ENCODE measurements at regions not wholly inside any gene's neighbourhood (a gene's known extent, or its start where the extent isn't known, plus 50 kb on each side); places are given as distances from the start of the nearest gene placed in this dataset.
"Not testable (repeated sequence)": the region's sequence is repeated elsewhere in the genome, so short reads cannot be mapped to it uniquely, and the experiment has no call there.

DNA sequence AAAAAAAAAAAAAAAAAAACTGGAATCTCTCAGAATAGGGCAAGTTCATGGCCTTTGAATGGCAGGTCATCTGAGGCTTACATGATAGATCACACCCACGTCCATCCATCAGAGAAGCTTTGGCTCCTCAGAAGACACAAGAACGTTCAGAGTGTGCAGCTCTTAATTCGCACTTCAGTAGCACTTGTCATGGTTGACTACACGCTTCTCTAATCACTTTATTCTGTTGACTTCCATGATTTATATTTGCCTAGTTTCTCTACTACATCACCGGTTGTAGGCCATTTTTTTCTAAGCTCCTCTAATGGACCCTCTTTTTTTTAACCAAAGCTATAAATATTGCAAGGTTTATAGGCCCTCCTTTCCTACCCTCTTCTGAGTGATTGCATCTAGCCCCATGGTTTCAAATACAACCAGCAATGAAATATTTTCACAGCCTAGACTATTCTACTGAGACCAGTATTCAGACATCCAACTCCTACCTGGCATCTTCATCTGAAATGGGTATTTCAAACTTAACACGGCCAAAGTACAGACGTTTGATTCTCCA is 305.4 kb upstream of the CELF2 start:
- TF ChIP-seq, protein P1, sequence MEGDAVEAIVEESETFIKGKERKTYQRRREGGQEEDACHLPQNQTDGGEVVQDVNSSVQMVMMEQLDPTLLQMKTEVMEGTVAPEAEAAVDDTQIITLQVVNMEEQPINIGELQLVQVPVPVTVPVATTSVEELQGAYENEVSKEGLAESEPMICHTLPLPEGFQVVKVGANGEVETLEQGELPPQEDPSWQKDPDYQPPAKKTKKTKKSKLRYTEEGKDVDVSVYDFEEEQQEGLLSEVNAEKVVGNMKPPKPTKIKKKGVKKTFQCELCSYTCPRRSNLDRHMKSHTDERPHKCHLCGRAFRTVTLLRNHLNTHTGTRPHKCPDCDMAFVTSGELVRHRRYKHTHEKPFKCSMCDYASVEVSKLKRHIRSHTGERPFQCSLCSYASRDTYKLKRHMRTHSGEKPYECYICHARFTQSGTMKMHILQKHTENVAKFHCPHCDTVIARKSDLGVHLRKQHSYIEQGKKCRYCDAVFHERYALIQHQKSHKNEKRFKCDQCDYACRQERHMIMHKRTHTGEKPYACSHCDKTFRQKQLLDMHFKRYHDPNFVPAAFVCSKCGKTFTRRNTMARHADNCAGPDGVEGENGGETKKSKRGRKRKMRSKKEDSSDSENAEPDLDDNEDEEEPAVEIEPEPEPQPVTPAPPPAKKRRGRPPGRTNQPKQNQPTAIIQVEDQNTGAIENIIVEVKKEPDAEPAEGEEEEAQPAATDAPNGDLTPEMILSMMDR (IDR thresholded peaks at IDR 0.05; ENCODE audit: extremely low read depth, missing control alignments): no peak
- DNase-seq (ENCODE audit: low spot score): no peak

DNA sequence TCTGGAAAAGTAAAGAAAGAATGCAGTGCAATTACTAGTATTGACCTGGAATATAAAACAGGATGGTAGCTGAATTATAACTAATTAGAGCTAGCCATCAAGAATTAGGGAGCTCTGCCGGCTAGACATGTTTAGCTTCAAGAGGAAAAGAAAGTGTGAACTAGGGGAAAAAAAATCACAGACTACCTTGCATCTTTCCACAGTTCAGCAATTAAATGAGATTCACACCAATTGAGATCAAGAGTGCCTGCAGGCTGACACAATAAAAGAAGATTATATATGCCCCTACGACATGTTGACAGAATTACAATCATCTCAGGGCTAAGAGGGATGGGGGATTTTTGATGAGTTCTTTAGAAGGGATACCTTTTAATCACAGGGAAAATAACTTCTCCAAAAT is 303.3 kb upstream of the CELF2 start:
- TF ChIP-seq, protein P1 (IDR thresholded peaks at IDR 0.05; ENCODE audit: extremely low read depth, missing control alignments): no peak
- DNase-seq (ENCODE audit: low spot score): no peak

DNA sequence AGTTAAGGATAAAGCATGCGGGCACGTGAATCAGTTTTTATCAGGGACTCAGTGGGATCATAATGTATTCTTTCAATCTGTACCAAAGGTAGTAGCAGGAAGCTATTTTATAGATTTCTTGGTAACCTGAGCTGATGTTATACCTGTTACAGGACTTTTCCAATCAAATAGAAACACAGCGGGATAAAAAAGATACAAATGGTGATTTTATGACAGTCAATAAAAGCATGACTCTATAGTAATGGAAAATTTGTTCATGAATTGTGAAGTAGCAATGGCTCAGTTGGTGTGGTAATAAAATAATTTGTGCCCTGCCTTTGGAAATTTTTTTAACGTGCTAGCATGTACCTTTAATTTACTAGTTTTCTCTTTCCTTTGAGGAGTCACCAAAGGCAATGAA is 300.7 kb upstream of the CELF2 start:
- DNase-seq (ENCODE audit: low spot score): no peak
- TF ChIP-seq, protein P1 (IDR thresholded peaks at IDR 0.05; ENCODE audit: extremely low read depth, missing control alignments): no peak

DNA sequence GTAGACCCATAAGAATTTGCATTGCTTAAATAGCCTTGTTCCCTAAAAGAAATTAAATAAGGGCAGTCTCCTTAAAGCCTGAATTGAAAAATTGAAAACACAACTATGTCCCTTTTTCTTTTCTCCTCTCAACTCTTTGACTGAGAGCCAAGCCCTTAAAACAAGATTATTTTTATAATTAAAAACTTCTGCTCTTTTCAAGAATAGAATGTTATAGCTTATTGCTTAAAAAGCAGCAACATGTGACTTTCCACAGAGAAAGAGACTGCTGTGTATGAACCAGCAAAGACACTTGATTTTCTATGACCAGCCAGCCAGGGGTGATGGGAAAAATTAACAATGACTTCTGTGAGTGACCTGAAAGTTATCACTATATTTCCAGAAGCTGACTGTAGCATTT is 295.2 kb upstream of the CELF2 start:
- TF ChIP-seq, protein P1 (IDR thresholded peaks at IDR 0.05; ENCODE audit: extremely low read depth, missing control alignments): no peak
- no peak for DNase-seq (ENCODE audit: low spot score)

DNA sequence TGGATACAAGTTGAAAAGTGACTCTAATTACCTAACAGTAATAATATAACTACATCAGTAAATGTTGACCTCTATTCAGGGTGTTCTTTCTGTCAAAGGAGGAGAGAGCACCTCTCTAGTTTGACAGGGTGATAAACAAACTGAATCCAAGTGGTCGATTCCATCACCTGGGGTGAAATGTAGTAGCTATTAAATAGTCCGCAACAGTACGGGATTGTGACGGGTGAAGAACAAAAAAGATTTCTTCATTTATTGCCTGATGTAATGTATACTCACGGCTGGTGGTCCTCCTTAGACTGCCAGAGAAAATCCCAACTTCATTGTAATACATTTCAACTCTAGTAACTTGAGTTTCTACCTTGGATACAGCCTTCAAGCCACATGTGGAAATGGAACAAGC is 292.5 kb upstream of the CELF2 start:
- no peak for DNase-seq (ENCODE audit: low spot score)
- TF ChIP-seq, protein P1 (IDR thresholded peaks at IDR 0.05; ENCODE audit: extremely low read depth, missing control alignments): no peak

DNA sequence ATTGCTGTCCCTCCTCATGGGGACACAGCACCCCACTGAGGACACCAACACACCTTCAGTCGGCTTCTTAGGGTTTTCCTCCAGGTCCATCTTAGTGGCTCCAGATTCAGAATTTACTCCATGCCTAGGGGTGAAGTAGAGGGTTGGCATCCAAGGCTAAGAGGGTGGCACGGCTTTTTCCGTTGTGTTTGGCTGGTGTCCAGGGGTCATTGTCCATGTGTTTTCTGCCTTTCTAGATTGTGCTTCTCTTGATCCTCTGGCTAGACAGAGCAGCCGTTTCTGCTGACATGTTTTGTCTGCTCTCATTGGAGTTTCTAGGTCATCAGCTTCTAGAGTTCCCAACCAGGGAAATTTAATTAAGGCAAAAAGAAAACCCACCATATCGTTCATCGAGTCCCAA is 291.6 kb upstream of the CELF2 start:
- no peak for DNase-seq (ENCODE audit: low spot score)

DNA sequence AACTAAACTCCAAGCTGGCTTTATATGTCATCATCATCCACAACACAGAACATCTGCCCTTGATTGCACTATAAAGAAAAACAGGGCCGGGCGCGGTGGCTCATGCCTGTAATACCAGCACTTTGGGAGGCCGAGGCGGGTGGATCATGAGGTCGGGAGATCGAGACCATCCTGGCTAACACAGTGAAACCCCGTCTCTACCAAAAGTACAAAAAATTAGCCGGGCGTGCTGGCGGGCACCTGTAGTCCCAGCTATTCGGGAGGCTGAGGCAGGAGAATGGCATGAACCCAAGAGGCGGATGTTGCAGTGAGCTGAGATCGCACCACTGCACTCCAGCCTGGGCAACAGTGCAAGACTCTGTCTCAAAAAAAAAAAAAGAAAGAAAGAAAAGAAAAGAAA is 290.3 kb upstream of the CELF2 start:
- DNase-seq (ENCODE audit: low spot score): not testable (repeated sequence)

More for the DNA sequence above, 291.6 kb upstream of the CELF2 start:
- TF ChIP-seq, protein P1 (IDR thresholded peaks at IDR 0.05; ENCODE audit: extremely low read depth, missing control alignments): no peak

DNA sequence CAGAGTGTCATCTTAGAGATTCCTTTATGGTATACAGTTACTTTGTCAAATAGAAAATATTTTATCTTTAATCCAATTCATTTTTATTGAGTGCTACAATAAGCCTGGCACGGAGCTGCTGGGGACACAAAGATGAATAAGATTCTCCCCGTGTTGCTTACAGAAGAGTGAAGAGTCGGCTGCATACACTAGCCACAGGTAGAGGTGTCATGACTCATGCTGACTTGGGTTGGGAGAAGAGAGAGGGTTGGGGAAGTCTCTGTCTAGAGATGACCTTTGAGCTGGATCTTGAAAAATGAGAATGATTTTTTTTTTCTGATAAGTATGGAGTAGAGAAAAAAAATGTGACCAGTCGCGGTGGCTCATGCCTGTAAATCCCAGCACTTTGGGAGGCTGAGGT is 289.9 kb upstream of the CELF2 start:
- TF ChIP-seq, protein P1 (IDR thresholded peaks at IDR 0.05; ENCODE audit: extremely low read depth, missing control alignments): no peak
- no peak for DNase-seq (ENCODE audit: low spot score)

Data from GM20000 (cell line).